ENCODE measurements at regions not wholly inside any gene's neighbourhood (a gene's known extent, or its start where the extent isn't known, plus 50 kb on each side); places are given as distances from the start of the nearest gene placed in this dataset.

DNA sequence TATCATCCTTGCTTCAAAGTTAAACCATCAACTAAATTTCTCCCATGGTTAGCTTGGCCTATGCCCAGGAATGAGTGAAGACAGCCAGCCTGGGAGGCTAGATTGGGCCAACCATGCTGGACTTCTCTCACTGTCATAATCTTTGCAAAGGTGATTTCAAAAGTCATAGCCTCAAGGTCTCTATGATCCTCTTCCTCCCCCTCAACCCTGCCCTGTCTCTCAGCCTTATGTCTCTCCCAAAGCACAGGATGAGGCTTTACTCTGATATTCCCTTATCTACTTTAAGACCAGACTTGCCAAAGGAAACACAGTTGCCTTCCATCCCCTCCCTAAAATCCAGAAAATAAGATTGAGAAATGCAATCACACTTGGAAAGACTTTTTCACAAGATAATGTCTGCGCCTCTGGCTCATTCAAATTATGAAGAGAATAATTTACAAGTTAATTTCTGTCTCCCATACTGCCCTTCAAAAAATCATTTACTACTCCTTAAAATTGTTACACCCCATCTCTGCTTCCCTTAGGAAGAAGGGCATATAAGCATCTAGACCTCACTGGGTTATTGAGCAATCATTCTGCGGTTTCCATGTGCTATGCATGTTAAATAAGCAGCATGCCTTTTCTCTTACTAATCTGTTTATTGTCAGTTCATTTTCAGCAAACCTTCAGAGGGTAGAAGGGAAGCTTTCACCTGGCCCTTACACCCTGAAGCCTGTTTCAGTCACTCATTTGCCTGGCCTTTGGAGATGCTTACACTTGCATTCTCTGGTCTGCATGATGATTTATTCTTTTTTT is 113.8 kb upstream of the ANKRD55 start:
- TF ChIP-seq EZH2 (IDR thresholded peaks at IDR 0.05; ENCODE audit: borderline replicate concordance, low read depth, low read length, poor library complexity, severe bottlenecking): no peak
- TF ChIP-seq, protein P1, sequence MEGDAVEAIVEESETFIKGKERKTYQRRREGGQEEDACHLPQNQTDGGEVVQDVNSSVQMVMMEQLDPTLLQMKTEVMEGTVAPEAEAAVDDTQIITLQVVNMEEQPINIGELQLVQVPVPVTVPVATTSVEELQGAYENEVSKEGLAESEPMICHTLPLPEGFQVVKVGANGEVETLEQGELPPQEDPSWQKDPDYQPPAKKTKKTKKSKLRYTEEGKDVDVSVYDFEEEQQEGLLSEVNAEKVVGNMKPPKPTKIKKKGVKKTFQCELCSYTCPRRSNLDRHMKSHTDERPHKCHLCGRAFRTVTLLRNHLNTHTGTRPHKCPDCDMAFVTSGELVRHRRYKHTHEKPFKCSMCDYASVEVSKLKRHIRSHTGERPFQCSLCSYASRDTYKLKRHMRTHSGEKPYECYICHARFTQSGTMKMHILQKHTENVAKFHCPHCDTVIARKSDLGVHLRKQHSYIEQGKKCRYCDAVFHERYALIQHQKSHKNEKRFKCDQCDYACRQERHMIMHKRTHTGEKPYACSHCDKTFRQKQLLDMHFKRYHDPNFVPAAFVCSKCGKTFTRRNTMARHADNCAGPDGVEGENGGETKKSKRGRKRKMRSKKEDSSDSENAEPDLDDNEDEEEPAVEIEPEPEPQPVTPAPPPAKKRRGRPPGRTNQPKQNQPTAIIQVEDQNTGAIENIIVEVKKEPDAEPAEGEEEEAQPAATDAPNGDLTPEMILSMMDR (conservative IDR thresholded peaks at IDR 0.05; ENCODE audit: low read depth, low read length): no peak
- peak; percentile 76 for DNase-seq (ENCODE audit: low spot score)
- no peaks in the 10 kb centered on the region for H3K9me3 ChIP-seq (ENCODE audit: low read depth, low read length, poor library complexity, severe bottlenecking)
- H3K4me1 ChIP-seq (ENCODE audit: insufficient read depth, low read length, poor library complexity, severe bottlenecking): peaks cover 21% of the 10 kb centered on the region
- no peak overlapping the region for H3K4me3 ChIP-seq (ENCODE audit: low read depth, low read length, poor library complexity, severe bottlenecking)
- ChIA-PET CTCF (no interaction called here), POLR2A (ENCODE audit: low non-redundant PET) (no interaction called here)
- intact Hi-C loops (cut with micrococcal nuclease; ENCODE audit: unreplicated experiment): no loop called here
- H3K36me3 ChIP-seq (ENCODE audit: insufficient read depth, low read length, poor library complexity, severe bottlenecking): no peaks in the 10 kb centered on the region
- no peak overlapping the region for H3K27ac ChIP-seq (ENCODE audit: low read depth, low read length, poor library complexity, severe bottlenecking)
- no peaks in the 10 kb centered on the region for H3K27me3 ChIP-seq (replicated peaks; ENCODE audit: insufficient read depth, low read depth, low read length, poor library complexity)
- no TSS peak for BruUV-seq (replicated peaks)

DNA sequence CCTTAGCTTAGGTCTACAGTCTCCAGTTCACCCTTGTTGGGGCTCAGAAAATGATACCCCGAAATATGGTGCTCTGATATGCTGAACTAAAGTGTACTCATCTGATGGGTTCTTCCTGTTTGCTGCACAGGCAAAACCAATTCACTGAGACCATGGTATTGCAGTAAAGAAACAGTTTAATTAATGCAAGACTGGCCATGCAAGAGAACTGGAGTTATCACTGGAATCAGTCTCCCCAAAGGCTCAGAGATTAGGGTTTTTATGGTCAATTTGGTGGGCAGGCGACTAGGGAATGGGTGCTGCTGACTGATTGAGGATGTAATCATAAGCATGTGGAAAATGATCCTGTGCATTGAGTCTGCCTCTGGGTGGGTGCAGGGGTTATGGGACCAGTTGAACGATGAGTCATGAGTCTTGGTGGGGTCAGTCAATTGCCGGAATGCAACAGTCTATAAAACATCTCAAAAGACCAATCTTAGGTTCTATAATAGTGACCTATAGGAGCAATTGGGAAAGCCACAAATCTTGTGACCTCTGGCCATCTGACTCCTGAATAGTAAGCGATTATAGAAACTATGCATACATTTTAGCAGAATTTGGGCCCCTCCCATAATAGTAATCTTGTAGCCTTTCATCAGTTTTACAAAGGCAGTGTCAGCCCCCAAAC is 113.0 kb upstream of the ANKRD55 start:
- H3K9me3 ChIP-seq (ENCODE audit: low read depth, low read length, poor library complexity, severe bottlenecking): no peaks in the 10 kb centered on the region
- H3K4me3 ChIP-seq (ENCODE audit: low read depth, low read length, poor library complexity, severe bottlenecking): no peak overlapping the region
- intact Hi-C loops (cut with micrococcal nuclease; ENCODE audit: unreplicated experiment): no loop called here
- H3K27me3 ChIP-seq (replicated peaks; ENCODE audit: insufficient read depth, low read depth, low read length, poor library complexity): no peaks in the 10 kb centered on the region
- no TSS peak for BruUV-seq (replicated peaks)
- DNase-seq (ENCODE audit: low spot score): no peak
- ChIA-PET CTCF (no interaction called here), POLR2A (ENCODE audit: low non-redundant PET) (no interaction called here)
- no peak overlapping the region for H3K27ac ChIP-seq (ENCODE audit: low read depth, low read length, poor library complexity, severe bottlenecking)
- H3K36me3 ChIP-seq (ENCODE audit: insufficient read depth, low read length, poor library complexity, severe bottlenecking): no peaks in the 10 kb centered on the region
- TF ChIP-seq, protein P1 (conservative IDR thresholded peaks at IDR 0.05; ENCODE audit: low read depth, low read length): no peak
- no peak for TF ChIP-seq EZH2 (IDR thresholded peaks at IDR 0.05; ENCODE audit: borderline replicate concordance, low read depth, low read length, poor library complexity, severe bottlenecking)
- H3K4me1 ChIP-seq (ENCODE audit: insufficient read depth, low read length, poor library complexity, severe bottlenecking): peaks cover 21% of the 10 kb centered on the region

DNA sequence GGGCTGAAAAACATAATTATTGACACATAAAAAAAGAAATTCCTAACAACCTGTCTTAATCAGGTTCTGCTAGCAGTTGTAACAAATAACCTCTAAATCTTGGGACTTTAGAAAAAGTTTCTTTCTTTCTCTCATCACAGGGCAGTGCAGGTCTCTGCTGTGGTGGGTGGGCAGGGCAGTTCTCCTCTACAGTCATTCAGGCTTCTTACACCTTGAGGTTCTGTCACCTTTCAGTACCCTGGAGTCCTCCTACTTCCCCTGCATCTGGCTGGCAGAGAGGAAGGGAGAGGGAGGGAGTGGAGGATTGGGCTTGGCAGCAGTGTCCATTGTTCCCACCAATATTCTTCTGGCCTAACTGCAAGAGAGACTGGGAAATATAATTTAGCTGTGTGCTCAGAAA is 112.2 kb upstream of the ANKRD55 start:
- TF ChIP-seq, protein P1 (conservative IDR thresholded peaks at IDR 0.05; ENCODE audit: low read depth, low read length): no peak
- Histone ChIP-seq H3K4me3 (ENCODE audit: low read depth, low read length, poor library complexity, severe bottlenecking) (no peak overlapping the region), H3K4me1 (ENCODE audit: insufficient read depth, low read length, poor library complexity, severe bottlenecking) (peaks cover 21% of the 10 kb centered on the region), H3K27ac (ENCODE audit: low read depth, low read length, poor library complexity, severe bottlenecking) (no peak overlapping the region), H3K9me3 (ENCODE audit: low read depth, low read length, poor library complexity, severe bottlenecking) (no peaks in the 10 kb centered on the region), H3K27me3 (replicated peaks; ENCODE audit: insufficient read depth, low read depth, low read length, poor library complexity) (no peaks in the 10 kb centered on the region), H3K36me3 (ENCODE audit: insufficient read depth, low read length, poor library complexity, severe bottlenecking) (no peaks in the 10 kb centered on the region)
- no peak for DNase-seq (ENCODE audit: low spot score)
- ChIA-PET POLR2A (ENCODE audit: low non-redundant PET) (no interaction called here), CTCF (no interaction called here)
- intact Hi-C loops (cut with micrococcal nuclease; ENCODE audit: unreplicated experiment): no loop called here
- no TSS peak for BruUV-seq (replicated peaks)
